Tibial nerve (tissue), 4 donors: ENCODE measurements at regions not wholly inside any gene's neighbourhood (a gene's known extent, or its start where the extent isn't known, plus 50 kb on each side); places are given as distances from the start of the nearest gene placed in this dataset.

Source experiments
- DNase-seq, 2 donors: peaks; one replicate each; pipeline ENCODE4 v3.0.0-alpha.2; 2019; ENCODE audit warnings: low spot score in 2 of 2
- H3K27ac ChIP-seq, 4 donors: fragments of 200-600 bp; sonication (generic) in 3 of 4; one replicate each; pipeline ENCODE4 v1.5.1; 2017 to 2019; ENCODE audit warnings: mild to moderate bottlenecking in 1 of 4
- H3K27me3 ChIP-seq, 2 donors: fragments of 200-600 bp; sonication (generic) in 1 of 2; one replicate each; pipeline versions ENCODE4 v1.5.1 to v1.6.0; 2017 to 2019
- H3K36me3 ChIP-seq, 3 donors: fragments of 200-600 bp; sonication (generic); one replicate each; pipeline ENCODE4 v1.5.1; 2018 to 2019
- H3K4me1 ChIP-seq, 4 donors: fragments of 200-600 bp; sonication (generic) in 3 of 4; one replicate each; pipeline ENCODE4 v1.5.1; 2017 to 2019
- H3K4me3 ChIP-seq, 4 donors: fragments of 200-600 bp; sonication (generic) in 3 of 4; one replicate each; pipeline ENCODE4 v1.5.1; 2017 to 2019; ENCODE audit warnings: mild to moderate bottlenecking in 1 of 4, moderate library complexity in 1 of 4
- H3K9me3 ChIP-seq, 4 donors: fragments of 200-600 bp; sonication (generic) in 3 of 4; one replicate each; pipeline ENCODE4 v1.5.1; 2017 to 2019
- EP300 ChIP-seq, 2 donors: sonication (generic); formaldehyde crosslinking; IDR thresholded peaks; one replicate each; pipeline ENCODE4 v1.6.1; 2017; ENCODE audit warnings: antibody characterized with exemption in 2 of 2, mild to moderate bottlenecking in 1 of 2
- POLR2A ChIP-seq, 2 donors: fragments of 450-650 bp; IDR thresholded peaks; one replicate each; pipeline ENCODE4 v1.6.1; 2017; ENCODE audit warnings: antibody characterized with exemption in 2 of 2, mild to moderate bottlenecking in 2 of 2, moderate library complexity in 2 of 2
- WGBS, 2 donors: methylation state at CpG; one replicate each; pipeline ENCODE4 v1.1.5; 2018; 5-methylcytosine and 5-hydroxymethylcytosine counted together
- TF ChIP-seq, protein P1 (sequence below), 5 experiments: fragments of 200-600 bp in 3 of 5; fragments of 450-650 bp in 2 of 5; sonication (generic) in 3 of 5; IDR thresholded peaks; one replicate each; pipeline ENCODE4 v1.5.1; 2016 to 2019; ENCODE audit warnings: antibody characterized with exemption in 5 of 5, mild to moderate bottlenecking in 3 of 5, moderate library complexity in 2 of 5

DNA sequence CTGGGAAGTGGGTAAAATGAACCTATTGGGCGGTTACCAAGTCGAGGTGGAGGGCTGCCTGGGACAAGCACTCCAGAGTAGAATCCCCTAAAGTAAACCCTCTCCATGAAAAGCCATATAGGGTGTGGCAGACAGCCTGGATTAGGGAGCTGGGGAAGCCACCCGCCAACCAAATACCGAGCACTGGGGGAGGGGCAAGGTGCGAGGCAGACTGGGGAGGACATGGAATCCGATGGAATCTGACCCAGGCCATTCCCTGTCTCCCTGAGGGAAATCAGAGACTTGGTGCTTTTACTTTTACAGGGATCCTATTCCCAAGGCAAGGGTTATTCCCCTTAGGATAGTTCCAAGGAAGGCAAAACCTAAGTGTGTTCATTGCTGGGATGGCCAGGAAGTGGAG is 130.9 kb upstream of the HSD17B12 start:
- Histone ChIP-seq H3K4me1 (peaks cover 0 to 14% (median 0%) of the 10 kb centered on the region in 4 donors), H3K4me3 (no peak overlapping the region), H3K27ac (no peak overlapping the region), H3K27me3 (peaks cover 0 to 37% of the 10 kb centered on the region in 2 donors), H3K9me3 (no peaks in the 10 kb centered on the region), H3K36me3 (no peaks in the 10 kb centered on the region)
- TF ChIP-seq POLR2A (IDR thresholded peaks at IDR 0.05) = no peak
- TF ChIP-seq, protein P1, sequence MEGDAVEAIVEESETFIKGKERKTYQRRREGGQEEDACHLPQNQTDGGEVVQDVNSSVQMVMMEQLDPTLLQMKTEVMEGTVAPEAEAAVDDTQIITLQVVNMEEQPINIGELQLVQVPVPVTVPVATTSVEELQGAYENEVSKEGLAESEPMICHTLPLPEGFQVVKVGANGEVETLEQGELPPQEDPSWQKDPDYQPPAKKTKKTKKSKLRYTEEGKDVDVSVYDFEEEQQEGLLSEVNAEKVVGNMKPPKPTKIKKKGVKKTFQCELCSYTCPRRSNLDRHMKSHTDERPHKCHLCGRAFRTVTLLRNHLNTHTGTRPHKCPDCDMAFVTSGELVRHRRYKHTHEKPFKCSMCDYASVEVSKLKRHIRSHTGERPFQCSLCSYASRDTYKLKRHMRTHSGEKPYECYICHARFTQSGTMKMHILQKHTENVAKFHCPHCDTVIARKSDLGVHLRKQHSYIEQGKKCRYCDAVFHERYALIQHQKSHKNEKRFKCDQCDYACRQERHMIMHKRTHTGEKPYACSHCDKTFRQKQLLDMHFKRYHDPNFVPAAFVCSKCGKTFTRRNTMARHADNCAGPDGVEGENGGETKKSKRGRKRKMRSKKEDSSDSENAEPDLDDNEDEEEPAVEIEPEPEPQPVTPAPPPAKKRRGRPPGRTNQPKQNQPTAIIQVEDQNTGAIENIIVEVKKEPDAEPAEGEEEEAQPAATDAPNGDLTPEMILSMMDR (IDR thresholded peaks at IDR 0.05) = no peak
- no peak for TF ChIP-seq EP300 (IDR thresholded peaks at IDR 0.05)
- DNase-seq = no peak
- 62 to 65% methylated on average over 6 of the region's 6 CpGs for WGBS, 2 donors

DNA sequence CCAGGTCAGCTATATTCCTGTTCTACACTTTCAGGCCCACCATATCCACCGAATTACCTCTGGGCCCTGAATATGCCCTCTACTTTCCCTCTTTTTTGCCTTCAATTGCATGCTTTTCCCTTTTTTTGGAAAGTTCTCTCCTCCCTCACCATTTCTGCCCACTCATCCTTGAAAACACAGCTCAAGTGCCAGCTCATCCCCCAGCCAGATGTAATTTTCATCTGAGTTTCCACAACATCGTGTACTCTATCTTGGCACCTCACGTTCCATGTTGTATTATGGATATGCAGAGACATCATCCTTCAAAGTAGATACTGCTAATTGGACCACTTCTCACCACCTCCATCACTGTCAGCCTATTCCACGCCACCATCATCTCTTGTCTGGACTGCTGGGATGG is 129.8 kb upstream of the HSD17B12 start:
- TF ChIP-seq, protein P1 (IDR thresholded peaks at IDR 0.05) = no peak
- TF ChIP-seq POLR2A (IDR thresholded peaks at IDR 0.05) (no peak), EP300 (IDR thresholded peaks at IDR 0.05) (no peak)
- Histone ChIP-seq H3K4me1 (peaks cover 0 to 23% (median 2%) of the 10 kb centered on the region in 4 donors), H3K27ac (no peak overlapping the region), H3K27me3 (peaks cover 0 to 42% of the 10 kb centered on the region in 2 donors), H3K36me3 (no peaks in the 10 kb centered on the region), H3K4me3 (no peak overlapping the region), H3K9me3 (no peaks in the 10 kb centered on the region)
- no peak for DNase-seq
- WGBS, 2 donors = 89% methylated on average over 4 of the region's 4 CpGs

DNA sequence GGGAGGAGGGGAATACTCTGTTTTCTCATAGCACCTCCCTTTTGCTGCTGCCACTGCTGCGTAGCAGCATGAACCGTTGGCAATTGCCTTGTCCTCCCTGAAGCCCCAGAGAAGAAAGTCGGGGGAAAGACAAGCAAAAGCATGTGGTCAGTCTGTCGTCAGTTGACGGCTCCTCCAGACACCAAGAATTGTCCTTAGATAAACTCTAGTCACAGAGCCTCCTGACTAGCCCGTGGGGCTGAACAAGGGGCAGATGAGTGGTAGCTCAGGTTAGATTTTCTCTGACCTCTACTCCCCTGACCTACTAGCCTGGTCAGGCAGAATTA is 126.4 kb upstream of the HSD17B12 start:
- Histone ChIP-seq H3K27ac (no peak overlapping the region), H3K4me1 (peaks cover 0 to 38% (median 5%) of the 10 kb centered on the region in 4 donors), H3K27me3 (peaks cover 0 to 51% of the 10 kb centered on the region in 2 donors), H3K9me3 (no peaks in the 10 kb centered on the region), H3K36me3 (no peaks in the 10 kb centered on the region), H3K4me3 (no peak overlapping the region)
- TF ChIP-seq EP300 (IDR thresholded peaks at IDR 0.05) (no peak), POLR2A (IDR thresholded peaks at IDR 0.05) (no peak)
- TF ChIP-seq, protein P1 (IDR thresholded peaks at IDR 0.05) = no peak
- 43 to 49% methylated on average over 6 of the region's 6 CpGs for WGBS, 2 donors
- DNase-seq = no peak

DNA sequence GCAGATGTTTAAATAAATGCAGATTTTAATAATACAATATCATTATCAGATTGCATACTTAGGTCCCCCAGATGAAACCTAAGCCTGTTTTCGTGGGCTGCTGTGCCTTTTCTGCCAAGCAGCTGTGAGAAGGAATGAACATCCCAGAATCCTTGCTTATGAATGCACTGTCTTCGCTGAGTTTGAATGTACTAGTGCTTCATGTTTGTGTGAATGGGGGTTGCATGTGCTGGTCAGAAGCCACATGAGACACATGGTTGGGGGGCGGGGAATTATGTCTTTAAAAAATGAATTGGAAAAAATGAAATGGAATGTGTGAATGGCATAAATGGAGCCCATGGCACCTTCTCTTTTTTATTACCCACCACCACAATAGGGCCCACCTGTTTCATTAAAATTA is 125.4 kb upstream of the HSD17B12 start:
- WGBS, 2 donors = 32 to 56% methylated on average over 2 to 3 of the region's 3 CpGs
- H3K27me3 ChIP-seq = peaks cover 0 to 57% of the 10 kb centered on the region in 2 donors
- TF ChIP-seq POLR2A (IDR thresholded peaks at IDR 0.05) = no peak
- no peak for TF ChIP-seq EP300 (IDR thresholded peaks at IDR 0.05)
- TF ChIP-seq, protein P1 (IDR thresholded peaks at IDR 0.05) = no peak

DNA sequence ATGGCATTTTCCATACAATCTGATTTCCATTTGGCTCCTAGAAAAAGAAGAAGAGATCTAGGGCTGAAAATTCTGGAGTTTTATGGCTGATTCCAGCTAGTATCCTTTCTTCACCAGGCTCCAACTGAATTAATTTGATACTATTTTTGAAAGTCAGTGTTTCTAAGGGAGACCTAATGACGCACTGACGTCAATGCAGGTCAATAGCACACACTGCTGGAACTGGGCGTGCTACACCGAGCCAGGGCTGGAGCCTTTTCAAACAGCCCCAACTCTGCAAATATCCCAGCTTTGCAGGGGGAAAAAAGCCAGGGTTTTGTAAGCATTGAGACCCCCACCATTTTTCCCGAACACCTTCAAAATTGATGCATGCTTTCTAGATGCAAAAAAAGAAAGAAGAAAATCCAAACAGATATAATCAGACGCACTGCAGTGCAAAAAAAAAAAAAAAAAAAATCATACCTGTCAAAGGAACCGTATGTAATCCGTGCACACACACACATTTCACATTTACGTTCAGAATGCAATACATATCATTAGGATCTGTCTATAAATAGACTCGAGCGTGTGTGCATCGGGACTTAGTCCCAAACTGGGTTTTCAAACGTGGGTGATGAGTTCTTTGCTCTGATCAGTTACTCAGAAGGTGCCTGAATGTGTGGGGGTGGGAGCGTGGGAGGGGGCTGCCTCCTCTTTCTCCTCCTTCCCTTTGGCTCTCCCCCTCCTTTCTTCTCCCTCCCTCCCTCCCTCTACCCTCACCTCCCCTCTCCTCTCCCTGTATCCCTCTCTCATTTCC is 124.5 kb upstream of the HSD17B12 start:
- peak; percentile 45 to 49 for TF ChIP-seq EP300 (IDR thresholded peaks at IDR 0.05)
- TF ChIP-seq, protein P1 (IDR thresholded peaks at IDR 0.05) = no peak
- peaks cover 0 to 38% (median 5%) of the 10 kb centered on the region in 4 donors for H3K4me1 ChIP-seq
- no peak overlapping the region for H3K4me3 ChIP-seq
- peak overlapping the region in 1 of 4 donors; percentile 60 for H3K27ac ChIP-seq
- no peak for DNase-seq
- H3K9me3 ChIP-seq = no peaks in the 10 kb centered on the region
- no peaks in the 10 kb centered on the region for H3K36me3 ChIP-seq
- 5% methylated on average over 14 of the region's 14 CpGs for WGBS, 2 donors
- peaks cover 0 to 64% of the 10 kb centered on the region in 2 donors for H3K27me3 ChIP-seq

More for the DNA sequence above, 125.4 kb upstream of the HSD17B12 start:
- Histone ChIP-seq H3K27ac (peak overlapping the region in 1 of 4 donors; percentile 60), H3K4me3 (no peak overlapping the region), H3K9me3 (no peaks in the 10 kb centered on the region), H3K4me1 (peaks cover 0 to 38% (median 5%) of the 10 kb centered on the region in 4 donors), H3K36me3 (no peaks in the 10 kb centered on the region)
- no peak for DNase-seq
